A549 (cell line): ENCODE measurements at regions not wholly inside any gene's neighbourhood (a gene's known extent, or its start where the extent isn't known, plus 50 kb on each side); places are given as distances from the start of the nearest gene placed in this dataset.

Experiments
- ATAC-seq, 2 experiments: fragments of 200-7000 bp in 1 of 2; fragments of >200 bp in 1 of 2; cut with Nextera tagmentation in 1 of 2; cut with Tn5 transposase in 1 of 2; 3 replicates each; pipeline versions ENCODE4 v1.8.0 to v1.9.1; 2018 to 2020; ENCODE audit warnings: mild to moderate bottlenecking in 1 of 2, moderate library complexity in 1 of 2
- CTCF ChIA-PET: fragments of 300-600 bp; sonication (Branson Sonifier 250); formaldehyde crosslinking; extraction: SDS; loops from one replicate; lab custom pipeline; 2021; ENCODE audit warnings: antibody characterized with exemption, inconsistent platforms; lab: Yijun Ruan, JAX
- POLR2A ChIA-PET: fragments of 350-600 bp; formaldehyde crosslinking; extraction: SDS; loops from one replicate; lab custom pipeline; 2021; ENCODE audit warnings: antibody characterized with exemption, inconsistent platforms; lab: Yijun Ruan, JAX
- DNase-seq, 2 experiments: peaks; one replicate each; pipeline versions ENCODE4 v3.0.0 to v3.0.0-alpha.2; 2011 to 2016; ENCODE audit warnings: low read depth in 1 of 2, low spot score in 1 of 2
- FAIRE-seq: peaks from 2 replicates; lab custom pipeline; 2011; peaks lifted over from hg19 to GRCh38; lab: Jason Lieb, UNC
- H3K27ac ChIP-seq, 2 experiments: fragments of >200 bp; sonication (Bioruptor Twin); formaldehyde crosslinking; 3 replicates each; pipeline ENCODE4 v1.5.1; 2016 to 2017
- H3K4me1 ChIP-seq: fragments of >200 bp; sonication (Bioruptor Twin); formaldehyde crosslinking; 3 replicates; pipeline ENCODE4 v1.6.1; 2016
- H3K4me2 ChIP-seq: fragments of >200 bp; sonication (Bioruptor Twin); formaldehyde crosslinking; 3 replicates; pipeline ENCODE4 v1.6.1; 2016
- H3K4me3 ChIP-seq: fragments of >200 bp; sonication (Bioruptor Twin); formaldehyde crosslinking; 3 replicates; pipeline ENCODE4 v1.5.1; 2016
- H3K9me3 ChIP-seq: fragments of >200 bp; sonication (Bioruptor Twin); formaldehyde crosslinking; 3 replicates; pipeline ENCODE4 v1.6.1; 2016
- E2F6 ChIP-seq: IDR thresholded peaks from 2 replicates; pipeline ENCODE4 v1.6.1; 2012; ENCODE audit warnings: low read depth, borderline replicate concordance
- EHMT2 ChIP-seq: fragments of 200-600 bp; sonication (generic); IDR thresholded peaks from 2 replicates; pipeline ENCODE4 v1.6.1; 2016; ENCODE audit warnings: antibody characterized with exemption, low read depth, mild to moderate bottlenecking, moderate library complexity
- ELK1 ChIP-seq: fragments of 150-350 bp; IDR thresholded peaks from 2 replicates; pipeline ENCODE4 v1.6.1; 2014; ENCODE audit warnings: low read depth, mild to moderate bottlenecking, low read length
- EP300 ChIP-seq, 2 experiments: fragments of >200 bp; sonication (Bioruptor Twin); formaldehyde crosslinking; IDR thresholded peaks; 2 replicates in 1 of 2; 3 replicates in 1 of 2; pipeline ENCODE4 v1.6.1; 2016 to 2017
- ESRRA ChIP-seq: fragments of 150-350 bp; IDR thresholded peaks from 2 replicates; pipeline ENCODE4 v1.6.1; 2014; ENCODE audit warnings: mild to moderate bottlenecking, low read length, borderline replicate concordance
- FOSB ChIP-seq: fragments of 250-450 bp; sonication (Bioruptor Pico); IDR thresholded peaks from 2 replicates; pipeline ENCODE4 v1.5.0; 2020; ENCODE audit warnings: mild to moderate bottlenecking, moderate library complexity
- GATA3 ChIP-seq: IDR thresholded peaks from 2 replicates; pipeline ENCODE4 v1.6.1; 2012; ENCODE audit warnings: borderline replicate concordance
- HOXB5 ChIP-seq: fragments of 250-450 bp; sonication (Bioruptor Pico); IDR thresholded peaks from 2 replicates; pipeline ENCODE4 v1.5.0; 2020; ENCODE audit warnings: mild to moderate bottlenecking, moderate library complexity
- JUN ChIP-seq, 2 experiments: fragments of >200 bp; sonication (Bioruptor Twin); formaldehyde crosslinking; IDR thresholded peaks; 2 replicates in 1 of 2; 3 replicates in 1 of 2; pipeline ENCODE4 v1.6.1; 2016 to 2017
- JUNB ChIP-seq: fragments of >200 bp; sonication (Bioruptor Twin); formaldehyde crosslinking; IDR thresholded peaks from 2 replicates; pipeline ENCODE4 v1.6.1; 2016
- KDM5A ChIP-seq: fragments of 200-600 bp; sonication (generic); IDR thresholded peaks from 2 replicates; pipeline ENCODE4 v1.6.1; 2016; ENCODE audit warnings: antibody characterized with exemption, mild to moderate bottlenecking
- MAX ChIP-seq: IDR thresholded peaks from 2 replicates; pipeline ENCODE4 v1.6.1; 2012
- MYC ChIP-seq: IDR thresholded peaks from 2 replicates; pipeline ENCODE4 v1.6.1; 2012; ENCODE audit warnings: mild to moderate bottlenecking, inconsistent platforms, low read length, improper control_type of control experiment, borderline replicate concordance
- NFE2L2 ChIP-seq: fragments of 150-350 bp; conservative IDR thresholded peaks from 2 replicates; pipeline ENCODE4 v1.6.1; 2014; ENCODE audit warnings: low read length
- PBX3 ChIP-seq: IDR thresholded peaks from 2 replicates; pipeline ENCODE4 v1.6.1; 2012
- PHF8 ChIP-seq: fragments of 200-600 bp; sonication (generic); IDR thresholded peaks from 2 replicates; pipeline ENCODE4 v1.6.1; 2016; ENCODE audit warnings: low read depth, mild to moderate bottlenecking, antibody characterized with exemption, moderate library complexity, borderline replicate concordance
- POLR2A ChIP-seq: IDR thresholded peaks from 2 replicates; pipeline ENCODE4 v1.6.1; 2012; ENCODE audit warnings: mild to moderate bottlenecking, low read length
- RAD21 ChIP-seq, 2 experiments: fragments of >200 bp in 1 of 2; sonication (Bioruptor Twin) in 1 of 2; formaldehyde crosslinking in 1 of 2; IDR thresholded peaks in 1 of 2; conservative IDR thresholded peaks in 1 of 2; 2 replicates in 1 of 2; 3 replicates in 1 of 2; pipeline ENCODE4 v1.6.1; 2012 to 2018; ENCODE audit warnings: inconsistent platforms in 1 of 2
- RARB ChIP-seq: fragments of 250-450 bp; sonication (Bioruptor Pico); IDR thresholded peaks from 2 replicates; pipeline ENCODE4 v1.8.0; 2021; ENCODE audit warnings: mild to moderate bottlenecking, moderate library complexity
- RFX5 ChIP-seq: fragments of 450-650 bp; IDR thresholded peaks from 2 replicates; pipeline ENCODE4 v1.7.1; 2014; ENCODE audit warnings: antibody characterized with exemption, mild to moderate bottlenecking, moderate library complexity
- RNF2 ChIP-seq: fragments of 200-600 bp; sonication (generic); IDR thresholded peaks from 2 replicates; pipeline ENCODE4 v1.6.1; 2016; ENCODE audit warnings: low read depth, mild to moderate bottlenecking, antibody characterized with exemption, moderate library complexity, borderline replicate concordance
- SMC3 ChIP-seq: fragments of >200 bp; sonication (Bioruptor Twin); formaldehyde crosslinking; IDR thresholded peaks from 3 replicates; pipeline ENCODE4 v1.6.1; 2018; ENCODE audit warnings: inconsistent platforms
- SREBF2 ChIP-seq: fragments of 450-650 bp; IDR thresholded peaks from 2 replicates; pipeline ENCODE4 v1.6.1; 2014; ENCODE audit warnings: mild to moderate bottlenecking, moderate library complexity
- ZSCAN20 ChIP-seq: fragments of 250-450 bp; sonication (Bioruptor Pico); IDR thresholded peaks from 2 replicates; pipeline ENCODE4 v1.8.0; 2022; ENCODE audit warnings: mild to moderate bottlenecking, moderate library complexity
- WGBS: methylation state at CpG from one replicate; pipeline ENCODE4 v1.1.6; 2017; ENCODE audit errors: missing lambda C conversion rate; 5-methylcytosine and 5-hydroxymethylcytosine counted together

GRCh38 chr5:5628866-5629606, 206.6 kb downstream of the ICE1 start (continued):
- TF ChIP-seq E2F6 (no peak), MAX (no peak)

- FAIRE-seq (no peak), ATAC-seq (no peak), DNase-seq (no peak)
- CTCF ChIA-PET = no interaction called here
- POLR2A ChIA-PET = no interaction called here
- WGBS = 0% methylated on average over 1 of the region's 1 CpG
- Histone ChIP-seq H3K9me3 (peaks cover 6% of the 10 kb centered on the region; the same call in 1 of the 3 replicates), H3K4me3 (no peak overlapping the region), H3K4me2 (no peak overlapping the region), H3K27ac (no peak overlapping the region), H3K4me1 (no peaks in the 10 kb centered on the region)
- TF ChIP-seq RAD21 (conservative IDR thresholded peaks at IDR 0.05 in 1 of 2, IDR thresholded peaks at IDR 0.05 in 1 of 2) (no peak), EHMT2 (no peak), E2F6 (no peak), JUNB (no peak)
Measured at GRCh38 chr5:5626412-5626811, 203.9 kb downstream of the ICE1 start.

- no peak overlapping the region for H3K4me3 ChIP-seq
- TF ChIP-seq POLR2A = no peak
- ATAC-seq = no peak
- H3K4me2 ChIP-seq = no peak overlapping the region
- H3K9me3 ChIP-seq = peaks cover 6% of the 10 kb centered on the region; the same call in 1 of the 3 replicates
- POLR2A ChIA-PET = no interaction called here
- H3K27ac ChIP-seq = no peak overlapping the region
- WGBS = 28% methylated on average over 3 of the region's 3 CpGs
- DNase-seq = no peak
- FAIRE-seq = no peak
- no peaks in the 10 kb centered on the region for H3K4me1 ChIP-seq
- CTCF ChIA-PET = no interaction called here
Measured at GRCh38 chr5:5625491-5625890, 203.0 kb downstream of the ICE1 start.

GRCh38 chr5:5623397-5623796, 200.9 kb downstream of the ICE1 start:
- H3K4me2 ChIP-seq = no peak overlapping the region
- TF ChIP-seq ELK1 (no peak), HOXB5 (CRISPR knock-in tag) (no peak), PHF8 (no peak), NFE2L2 (no peak), EP300 (IDR thresholded peaks at IDR 0.05) (no peak), GATA3 (no peak), RNF2 (no peak), ZSCAN20 (CRISPR knock-in tag) (no peak), FOSB (CRISPR knock-in tag) (no peak), JUN (IDR thresholded peaks at IDR 0.05) (no peak), KDM5A (no peak), ESRRA (no peak), MYC (no peak), RARB (CRISPR knock-in tag) (no peak), PBX3 (no peak), SMC3 (no peak), POLR2A (no peak), RFX5 (no peak), SREBF2 (no peak)
- TF ChIP-seq, all 56 proteins: peak for 0
- no peak for ATAC-seq
- Histone ChIP-seq H3K4me1 (no peaks in the 10 kb centered on the region), H3K27ac (no peak overlapping the region), H3K9me3 (peaks cover 6% of the 10 kb centered on the region; the same call in 1 of the 3 replicates), H3K4me3 (no peak overlapping the region)
- DNase-seq = no peak
- CTCF ChIA-PET = no interaction called here
- POLR2A ChIA-PET = no interaction called here
- 6% methylated on average over 2 of the region's 2 CpGs for WGBS
- FAIRE-seq = no peak
